Mammary epithelial cell (primary cell): ENCODE measurements at regions not wholly inside any gene's neighbourhood (a gene's known extent, or its start where the extent isn't known, plus 50 kb on each side); places are given as distances from the start of the nearest gene placed in this dataset.

Experiments used
- CTCF ChIP-seq, 2 donors: IDR thresholded peaks in 1 of 2; conservative IDR thresholded peaks in 1 of 2; 2 replicates each; pipeline ENCODE4 v1.5.1; 2011 to 2012; ENCODE audit warnings: inconsistent platforms in 2 of 2, low read length in 2 of 2, mild to moderate bottlenecking in 2 of 2, control low read depth in 1 of 2, low read depth in 1 of 2; ENCODE audit not compliant: insufficient read depth in 1 of 2; ENCODE audit errors: extremely low read depth in 1 of 2
- EZH2 ChIP-seq: IDR thresholded peaks from 2 replicates; pipeline ENCODE4 v1.6.1; 2012; ENCODE audit warnings: low read length, inconsistent platforms, borderline replicate concordance

DNA sequence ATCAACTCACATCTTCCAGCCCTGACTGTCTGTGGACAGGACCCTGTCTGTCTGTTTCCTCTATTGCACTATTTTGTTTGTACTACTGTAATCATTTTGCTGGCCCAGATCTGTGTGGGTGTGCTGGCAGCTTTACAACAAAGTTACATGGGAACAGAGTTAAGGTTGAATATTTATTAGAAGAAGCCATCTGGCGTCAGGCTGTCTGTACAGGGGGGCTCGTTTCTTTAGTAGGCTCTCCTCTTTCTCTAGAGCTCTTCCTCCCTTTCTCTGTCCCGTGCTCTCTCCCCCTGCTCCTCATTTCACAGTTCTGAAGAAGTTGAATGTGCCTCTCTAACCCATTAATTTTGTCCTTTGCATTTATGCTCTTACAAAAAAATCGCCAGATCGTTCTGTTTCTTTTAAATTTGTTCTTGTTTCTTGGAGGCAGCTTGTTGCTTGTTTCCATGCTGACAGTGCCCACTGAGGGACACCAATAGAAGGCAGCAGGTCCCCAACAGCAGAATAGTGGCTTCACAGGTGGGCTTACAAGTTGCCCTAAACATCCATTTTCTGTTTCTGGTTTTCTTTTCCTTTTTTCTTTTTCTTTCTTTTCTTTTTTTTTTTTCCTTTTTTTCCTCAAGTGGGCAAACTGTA is 315.2 kb upstream of the ZEB2 start:
- TF ChIP-seq EZH2 = no peak
- no peak for TF ChIP-seq CTCF (conservative IDR thresholded peaks at IDR 0.05 in 1 of 2, IDR thresholded peaks at IDR 0.05 in 1 of 2; ENCODE audit: extremely low read depth in 1 of 2, insufficient read depth in 1 of 2, low read depth in 1 of 2, low read length in 2 of 2)
